Neural progenitor cell (in vitro differentiated cells): ENCODE measurements at regions not wholly inside any gene's neighbourhood (a gene's known extent, or its start where the extent isn't known, plus 50 kb on each side); places are given as distances from the start of the nearest gene placed in this dataset.
A peak's percentile ranks its signal among the peaks of the same experiment; 100 is the strongest.

ENCODE experiments used
- DNase-seq: peaks from one replicate; pipeline ENCODE4 v3.0.0-alpha.2; 2016; ENCODE audit warnings: low spot score
- H2AFZ ChIP-seq: fragments of 200-600 bp; sonication (generic); replicated peaks from 2 replicates; pipeline ENCODE4 v1.6.1; 2016; ENCODE audit warnings: antibody characterized with exemption
- H3F3A ChIP-seq: fragments of 200-600 bp; sonication (generic); 2 replicates; pipeline ENCODE4 v1.6.1; 2016; ENCODE audit warnings: antibody characterized with exemption, low read depth
- H3K27ac ChIP-seq: fragments of 200-600 bp; sonication (generic); 2 replicates; pipeline ENCODE4 v1.5.1; 2016; ENCODE audit warnings: mild to moderate bottlenecking
- H3K27me3 ChIP-seq: fragments of 200-600 bp; sonication (generic); 2 replicates; pipeline ENCODE4 v1.6.1; 2016; ENCODE audit warnings: mild to moderate bottlenecking, moderate library complexity
- H3K36me3 ChIP-seq: fragments of 200-600 bp; sonication (generic); 2 replicates; pipeline ENCODE4 v1.5.1; 2016
- H3K4me1 ChIP-seq: fragments of 200-600 bp; sonication (generic); 2 replicates; pipeline ENCODE4 v1.6.1; 2016; ENCODE audit warnings: mixed run types
- H3K4me2 ChIP-seq: fragments of 200-600 bp; sonication (generic); 2 replicates; pipeline ENCODE4 v1.6.1; 2016
- H3K4me3 ChIP-seq: fragments of 200-600 bp; sonication (generic); 2 replicates; pipeline ENCODE4 v1.5.1; 2016
- H3K79me2 ChIP-seq: fragments of 200-600 bp; sonication (generic); 2 replicates; pipeline ENCODE4 v1.6.1; 2016; ENCODE audit warnings: low read depth
- H3K9ac ChIP-seq: fragments of 200-600 bp; sonication (generic); 2 replicates; pipeline ENCODE4 v1.6.1; 2016
- H3K9me3 ChIP-seq: fragments of 200-600 bp; sonication (generic); 2 replicates; pipeline ENCODE4 v1.5.1; 2016; ENCODE audit warnings: low read depth
- H4K20me1 ChIP-seq: fragments of 200-600 bp; sonication (generic); 2 replicates; pipeline ENCODE4 v1.6.1; 2016; ENCODE audit warnings: low read depth
- H3K27ac Mint-ChIP-seq: 3 replicates; pipeline ENCODE4 v1.8.0; 2021; ENCODE audit warnings: mixed read lengths
- H3K27me3 Mint-ChIP-seq: 2 replicates; pipeline ENCODE4 v1.8.0; 2022; ENCODE audit warnings: low read depth, mild to moderate bottlenecking, inconsistent platforms, moderate library complexity, mixed read lengths; ENCODE audit not compliant: insufficient read depth
- H3K36me3 Mint-ChIP-seq: 3 replicates; pipeline ENCODE4 v1.8.0; 2021; ENCODE audit warnings: mixed read lengths
- H3K4me1 Mint-ChIP-seq: 3 replicates; pipeline ENCODE4 v1.8.0; 2021; ENCODE audit warnings: mixed read lengths
- H3K4me3 Mint-ChIP-seq: 3 replicates; pipeline ENCODE4 v1.8.0; 2021; ENCODE audit warnings: mild to moderate bottlenecking, moderate library complexity, mixed read lengths
- H3K9me3 Mint-ChIP-seq: 3 replicates; pipeline ENCODE4 v1.8.0; 2020; ENCODE audit warnings: mixed read lengths
- CTCF ChIP-seq: fragments of 200-600 bp; sonication (generic); IDR thresholded peaks from 2 replicates; pipeline ENCODE4 v1.5.1; 2017; ENCODE audit warnings: antibody characterized with exemption, mild to moderate bottlenecking
- EZH2 ChIP-seq: fragments of 200-600 bp; sonication (generic); IDR thresholded peaks from 2 replicates; pipeline ENCODE4 v1.6.1; 2017; ENCODE audit warnings: antibody characterized with exemption, mild to moderate bottlenecking, moderate library complexity
- EZH2phosphoT487 ChIP-seq: fragments of 200-600 bp; sonication (generic); IDR thresholded peaks from 2 replicates; pipeline ENCODE4 v1.6.1; 2017; ENCODE audit warnings: antibody characterized with exemption

- H4K20me1 ChIP-seq = no peaks in the 10 kb centered on the region
- peak; percentile 25 for DNase-seq
- no peak overlapping the region for H2AFZ ChIP-seq
- H3F3A ChIP-seq = no peaks in the 10 kb centered on the region
- H3K27me3 Mint-ChIP-seq = peaks cover 3% of the 10 kb centered on the region
- H3K4me2 ChIP-seq = no peak overlapping the region
- no peaks in the 10 kb centered on the region for H3K27me3 ChIP-seq
- no peak overlapping the region for H3K4me3 ChIP-seq
- no peaks in the 10 kb centered on the region for H3K79me2 ChIP-seq
- H3K9ac ChIP-seq = no peak overlapping the region
- no peaks in the 10 kb centered on the region for H3K36me3 ChIP-seq
- no peak overlapping the region for H3K27ac Mint-ChIP-seq
- H3K36me3 Mint-ChIP-seq = no peaks in the 10 kb centered on the region
- H3K9me3 Mint-ChIP-seq = peaks cover 2% of the 10 kb centered on the region
- no peaks in the 10 kb centered on the region for H3K9me3 ChIP-seq
- no peak overlapping the region for H3K27ac ChIP-seq
- H3K4me1 Mint-ChIP-seq = peaks cover 66% of the 10 kb centered on the region
- H3K4me3 Mint-ChIP-seq = no peak overlapping the region
- H3K4me1 ChIP-seq = no peaks in the 10 kb centered on the region
- TF ChIP-seq EZH2 = no peak
- no peak for TF ChIP-seq CTCF
- no peak for TF ChIP-seq EZH2phosphoT487
Observed at GRCh38 chr11:19509215-19509614, 203.4 kb upstream of the NAV2 start.

GRCh38 chr11:19508165-19508564 is 204.5 kb upstream of the NAV2 start:
- H3K9me3 Mint-ChIP-seq = peaks cover 2% of the 10 kb centered on the region
- no peak overlapping the region for H3K4me2 ChIP-seq
- H3K4me1 ChIP-seq = no peaks in the 10 kb centered on the region

GRCh38 chr11:19506816-19507486 is 205.7 kb upstream of the NAV2 start:
- H3K4me3 ChIP-seq = no peak overlapping the region
- H3K4me3 Mint-ChIP-seq = no peak overlapping the region
- peaks cover 2% of the 10 kb centered on the region for H3K9me3 Mint-ChIP-seq

More at GRCh38 chr11:19508165-19508564, 204.5 kb upstream of the NAV2 start:
- Mint-ChIP-seq H3K4me1 (peaks cover 64% of the 10 kb centered on the region), H3K36me3 (no peaks in the 10 kb centered on the region), H3K27me3 (peaks cover 3% of the 10 kb centered on the region), H3K4me3 (no peak overlapping the region), H3K27ac (no peak overlapping the region)
- H4K20me1 ChIP-seq = no peaks in the 10 kb centered on the region
- H3F3A ChIP-seq = no peaks in the 10 kb centered on the region
- no peaks in the 10 kb centered on the region for H3K36me3 ChIP-seq
- H3K27ac ChIP-seq = no peak overlapping the region
- H3K9me3 ChIP-seq = no peaks in the 10 kb centered on the region
- no peak overlapping the region for H3K4me3 ChIP-seq
- H3K9ac ChIP-seq = no peak overlapping the region
- H2AFZ ChIP-seq = no peak overlapping the region
- no peaks in the 10 kb centered on the region for H3K27me3 ChIP-seq
- H3K79me2 ChIP-seq = no peaks in the 10 kb centered on the region
- TF ChIP-seq EZH2 = no peak
- TF ChIP-seq EZH2phosphoT487 = no peak
- no peak for DNase-seq

More at GRCh38 chr11:19506816-19507486, 205.7 kb upstream of the NAV2 start:
- no peaks in the 10 kb centered on the region for H3K27me3 ChIP-seq
- no peaks in the 10 kb centered on the region for H3K9me3 ChIP-seq
- H3K9ac ChIP-seq = no peak overlapping the region
- no peak overlapping the region for H3K4me2 ChIP-seq
- no peak overlapping the region for H3K27ac ChIP-seq
- Mint-ChIP-seq H3K27ac (no peak overlapping the region), H3K4me1 (peaks cover 60% of the 10 kb centered on the region), H3K36me3 (no peaks in the 10 kb centered on the region), H3K27me3 (peaks cover 3% of the 10 kb centered on the region)
- no peak for DNase-seq
- H3K79me2 ChIP-seq = no peaks in the 10 kb centered on the region
- H3K4me1 ChIP-seq = no peaks in the 10 kb centered on the region
- H3K36me3 ChIP-seq = no peaks in the 10 kb centered on the region
- TF ChIP-seq CTCF = no peak
- H4K20me1 ChIP-seq = no peaks in the 10 kb centered on the region
- H3F3A ChIP-seq = no peaks in the 10 kb centered on the region
- H2AFZ ChIP-seq = no peak overlapping the region
